ENCODE measurements at regions not wholly inside any gene's neighbourhood (a gene's known extent, or its start where the extent isn't known, plus 50 kb on each side); places are given as distances from the start of the nearest gene placed in this dataset.

GRCh38 chr9:99576876-99577275 is 244.8 kb upstream of the NR4A3 start:
- Histone ChIP-seq H3K4me1 (ENCODE audit: low read depth, poor library complexity, severe bottlenecking) (no peaks in the 10 kb centered on the region), H3K4me2 (no peak overlapping the region), H3K9ac (no peak overlapping the region), H3K27me3 (ENCODE audit: insufficient read depth, low read depth) (no peaks in the 10 kb centered on the region), H4K20me1 (ENCODE audit: insufficient read depth) (no peaks in the 10 kb centered on the region), H3K27ac (no peak overlapping the region), H3K36me3 (ENCODE audit: insufficient read depth) (no peaks in the 10 kb centered on the region), H3K79me2 (ENCODE audit: insufficient read depth, low read depth) (no peaks in the 10 kb centered on the region), H2AFZ (ENCODE audit: low read depth) (no peak overlapping the region), H3K4me3 (IDR thresholded peaks at IDR 0.05; ENCODE audit: insufficient read depth, low read depth, low read length) (no peak overlapping the region)
- TF ChIP-seq, protein P1, sequence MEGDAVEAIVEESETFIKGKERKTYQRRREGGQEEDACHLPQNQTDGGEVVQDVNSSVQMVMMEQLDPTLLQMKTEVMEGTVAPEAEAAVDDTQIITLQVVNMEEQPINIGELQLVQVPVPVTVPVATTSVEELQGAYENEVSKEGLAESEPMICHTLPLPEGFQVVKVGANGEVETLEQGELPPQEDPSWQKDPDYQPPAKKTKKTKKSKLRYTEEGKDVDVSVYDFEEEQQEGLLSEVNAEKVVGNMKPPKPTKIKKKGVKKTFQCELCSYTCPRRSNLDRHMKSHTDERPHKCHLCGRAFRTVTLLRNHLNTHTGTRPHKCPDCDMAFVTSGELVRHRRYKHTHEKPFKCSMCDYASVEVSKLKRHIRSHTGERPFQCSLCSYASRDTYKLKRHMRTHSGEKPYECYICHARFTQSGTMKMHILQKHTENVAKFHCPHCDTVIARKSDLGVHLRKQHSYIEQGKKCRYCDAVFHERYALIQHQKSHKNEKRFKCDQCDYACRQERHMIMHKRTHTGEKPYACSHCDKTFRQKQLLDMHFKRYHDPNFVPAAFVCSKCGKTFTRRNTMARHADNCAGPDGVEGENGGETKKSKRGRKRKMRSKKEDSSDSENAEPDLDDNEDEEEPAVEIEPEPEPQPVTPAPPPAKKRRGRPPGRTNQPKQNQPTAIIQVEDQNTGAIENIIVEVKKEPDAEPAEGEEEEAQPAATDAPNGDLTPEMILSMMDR (conservative IDR thresholded peaks at IDR 0.05; ENCODE audit: low read depth, low read length): no peak

DNA sequence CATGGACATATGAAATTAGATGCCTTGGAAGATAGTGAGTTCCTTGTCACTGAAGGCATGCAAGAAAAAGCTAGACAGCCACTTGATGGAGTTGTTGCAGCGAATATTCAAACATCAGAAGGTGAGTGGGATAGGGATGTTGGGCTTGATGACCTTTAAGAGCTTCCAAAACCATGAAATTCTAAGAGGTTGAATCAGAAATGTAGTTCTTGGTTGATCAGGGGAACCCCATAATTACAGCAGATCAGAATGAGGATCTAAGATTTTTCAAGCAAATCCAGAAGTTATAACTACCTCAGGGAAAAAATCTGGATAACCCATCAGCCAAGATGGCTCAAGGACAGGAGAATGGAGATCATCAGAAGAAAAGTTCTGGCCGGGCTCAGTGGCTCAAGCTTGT is 244.3 kb upstream of the NR4A3 start:
- Histone ChIP-seq H4K20me1 (ENCODE audit: insufficient read depth) (no peaks in the 10 kb centered on the region), H3K79me2 (ENCODE audit: insufficient read depth, low read depth) (no peaks in the 10 kb centered on the region), H3K4me1 (ENCODE audit: low read depth, poor library complexity, severe bottlenecking) (no peaks in the 10 kb centered on the region), H3K27me3 (ENCODE audit: insufficient read depth, low read depth) (no peaks in the 10 kb centered on the region), H3K4me2 (no peak overlapping the region), H3K4me3 (IDR thresholded peaks at IDR 0.05; ENCODE audit: insufficient read depth, low read depth, low read length) (no peak overlapping the region), H3K27ac (no peak overlapping the region), H3K36me3 (ENCODE audit: insufficient read depth) (no peaks in the 10 kb centered on the region), H2AFZ (ENCODE audit: low read depth) (no peak overlapping the region), H3K9ac (no peak overlapping the region)
- TF ChIP-seq, protein P1 (conservative IDR thresholded peaks at IDR 0.05; ENCODE audit: low read depth, low read length): no peak

DNA sequence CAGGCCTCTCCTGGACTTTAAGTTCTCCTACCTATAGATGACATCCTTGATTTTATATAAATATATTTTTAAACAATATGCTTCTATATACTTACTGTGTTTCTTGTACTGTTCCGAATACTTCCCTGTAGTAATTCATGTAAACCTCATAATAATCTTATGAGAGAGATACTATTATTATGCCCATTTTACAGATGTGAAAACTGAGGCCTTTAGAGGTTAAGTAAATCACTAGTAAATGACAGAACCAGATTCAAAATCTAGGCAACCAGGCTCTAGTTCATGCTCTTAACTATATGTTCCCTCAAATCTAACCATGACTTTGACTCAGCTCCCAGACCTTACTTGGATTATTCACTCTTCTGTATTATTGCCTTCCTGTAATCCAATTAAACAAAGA is 243.0 kb upstream of the NR4A3 start:
- Histone ChIP-seq H3K4me2 (no peak overlapping the region), H3K9ac (no peak overlapping the region), H4K20me1 (ENCODE audit: insufficient read depth) (no peaks in the 10 kb centered on the region), H3K36me3 (ENCODE audit: insufficient read depth) (no peaks in the 10 kb centered on the region), H3K79me2 (ENCODE audit: insufficient read depth, low read depth) (no peaks in the 10 kb centered on the region), H3K4me3 (IDR thresholded peaks at IDR 0.05; ENCODE audit: insufficient read depth, low read depth, low read length) (no peak overlapping the region), H3K27me3 (ENCODE audit: insufficient read depth, low read depth) (no peaks in the 10 kb centered on the region), H3K27ac (no peak overlapping the region), H2AFZ (ENCODE audit: low read depth) (no peak overlapping the region), H3K4me1 (ENCODE audit: low read depth, poor library complexity, severe bottlenecking) (no peaks in the 10 kb centered on the region)
- TF ChIP-seq, protein P1 (conservative IDR thresholded peaks at IDR 0.05; ENCODE audit: low read depth, low read length): no peak

GRCh38 chr9:99579964-99580363 is 241.7 kb upstream of the NR4A3 start:
- no peak overlapping the region for H2AFZ ChIP-seq (ENCODE audit: low read depth)
- H3K4me1 ChIP-seq (ENCODE audit: low read depth, poor library complexity, severe bottlenecking): no peaks in the 10 kb centered on the region
- no peak overlapping the region for H3K27ac ChIP-seq
- no peaks in the 10 kb centered on the region for H4K20me1 ChIP-seq (ENCODE audit: insufficient read depth)
- H3K27me3 ChIP-seq (ENCODE audit: insufficient read depth, low read depth): no peaks in the 10 kb centered on the region
- no peaks in the 10 kb centered on the region; the same call in 1 of the 2 replicates for H3K36me3 ChIP-seq (ENCODE audit: insufficient read depth)
- no peak overlapping the region for H3K4me2 ChIP-seq
- H3K4me3 ChIP-seq (IDR thresholded peaks at IDR 0.05; ENCODE audit: insufficient read depth, low read depth, low read length): no peak overlapping the region
- H3K9ac ChIP-seq: no peak overlapping the region
- no peaks in the 10 kb centered on the region for H3K79me2 ChIP-seq (ENCODE audit: insufficient read depth, low read depth)
- TF ChIP-seq, protein P1 (conservative IDR thresholded peaks at IDR 0.05; ENCODE audit: low read depth, low read length): no peak
